ENCODE measurements at regions not wholly inside any gene's neighbourhood (a gene's known extent, or its start where the extent isn't known, plus 50 kb on each side); places are given as distances from the start of the nearest gene placed in this dataset.

DNA sequence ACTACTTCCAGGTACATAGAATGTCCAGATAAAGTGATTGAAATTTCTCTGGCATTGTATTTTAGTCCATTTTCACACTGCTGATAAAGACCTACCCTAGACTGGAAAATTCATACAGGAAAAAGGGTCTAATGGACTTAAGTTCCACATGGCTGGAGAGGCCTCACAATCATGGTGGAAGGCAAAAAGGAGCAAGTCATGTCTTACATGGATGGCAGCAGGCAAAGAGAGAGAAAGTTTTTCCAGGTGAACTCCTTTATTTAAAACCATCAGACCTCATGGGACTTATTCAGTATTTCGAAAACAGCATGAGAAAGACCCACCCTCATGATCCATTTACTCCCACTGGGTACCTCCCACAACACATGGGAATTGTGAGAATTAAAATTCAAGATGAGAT is 1359.7 kb upstream of the RAG2 start:
- intact Hi-C loops (cut with micrococcal nuclease): no loop called here
- DNase-seq: no peak
- Mint-ChIP-seq H3K27ac (no peak overlapping the region), H3K4me3 (no peak overlapping the region), H3K4me1 (ENCODE audit: low read depth) (no peaks in the 10 kb centered on the region), H3K27me3 (ENCODE audit: low read depth) (no peaks in the 10 kb centered on the region), H3K9me3 (peaks cover 26% of the 10 kb centered on the region), H3K36me3 (ENCODE audit: low read depth) (no peaks in the 10 kb centered on the region)
- CTCF ChIA-PET: no interaction called here

DNA sequence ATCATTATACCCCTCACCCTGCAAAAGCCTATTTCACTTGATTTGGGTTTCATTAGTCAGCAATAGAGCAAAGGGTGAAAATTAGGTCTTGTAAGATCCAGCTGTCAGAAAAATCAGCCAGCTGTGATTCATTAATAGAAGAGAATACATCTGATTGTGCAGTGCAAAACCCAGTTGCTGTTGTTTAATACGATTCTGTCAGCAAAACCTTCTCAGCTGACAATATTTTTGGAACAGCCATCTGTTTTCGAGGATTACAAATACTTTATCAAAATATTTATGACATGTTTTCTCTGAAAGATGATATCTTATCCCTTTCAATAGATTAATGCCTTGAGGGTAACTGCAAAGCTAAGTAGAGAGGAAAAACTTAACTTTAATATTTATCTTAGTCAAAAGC is 1354.0 kb upstream of the RAG2 start:
- CTCF ChIA-PET: no interaction called here
- no peaks in the 10 kb centered on the region for H3K27me3 Mint-ChIP-seq (ENCODE audit: low read depth)

DNA sequence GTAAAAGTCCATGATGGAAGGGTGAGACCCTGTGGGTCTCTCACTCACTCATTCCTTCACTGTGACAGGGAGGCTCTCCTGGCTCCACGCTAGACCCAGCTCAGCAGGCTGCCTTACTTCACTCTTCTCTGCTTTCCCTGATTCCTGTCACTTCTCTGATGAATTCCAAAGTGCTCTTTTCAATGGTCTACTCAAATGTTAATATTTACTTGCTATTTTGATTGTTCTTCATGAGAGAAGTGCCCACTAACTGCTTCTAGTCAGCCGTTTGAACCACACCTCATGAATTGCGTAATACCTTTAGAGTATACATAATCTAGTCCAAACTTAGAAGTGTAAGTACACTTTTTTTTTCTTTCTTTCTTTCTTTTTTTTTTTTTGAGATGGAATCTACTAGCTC is 1350.2 kb upstream of the RAG2 start:
- Mint-ChIP-seq H3K4me1 (ENCODE audit: low read depth) (no peaks in the 10 kb centered on the region), H3K27me3 (ENCODE audit: low read depth) (no peaks in the 10 kb centered on the region), H3K4me3 (no peak overlapping the region), H3K9me3 (peaks cover 15% of the 10 kb centered on the region), H3K36me3 (ENCODE audit: low read depth) (no peaks in the 10 kb centered on the region), H3K27ac (no peak overlapping the region)
- CTCF ChIA-PET: no interaction called here
- intact Hi-C loops (cut with micrococcal nuclease): loop anchor here (10.0 kb wide), 1 partner anchor 1427 kb away; no protein-coding TSS in a partner anchor
- DNase-seq: no peak

More for the DNA sequence above, 1354.0 kb upstream of the RAG2 start:
- H3K27ac Mint-ChIP-seq: no peak overlapping the region
- H3K4me1 Mint-ChIP-seq (ENCODE audit: low read depth): no peaks in the 10 kb centered on the region
- DNase-seq: no peak
- intact Hi-C loops (cut with micrococcal nuclease): no loop called here
- H3K4me3 Mint-ChIP-seq: no peak overlapping the region
- H3K36me3 Mint-ChIP-seq (ENCODE audit: low read depth): no peaks in the 10 kb centered on the region
- H3K9me3 Mint-ChIP-seq: peaks cover 9% of the 10 kb centered on the region

DNA sequence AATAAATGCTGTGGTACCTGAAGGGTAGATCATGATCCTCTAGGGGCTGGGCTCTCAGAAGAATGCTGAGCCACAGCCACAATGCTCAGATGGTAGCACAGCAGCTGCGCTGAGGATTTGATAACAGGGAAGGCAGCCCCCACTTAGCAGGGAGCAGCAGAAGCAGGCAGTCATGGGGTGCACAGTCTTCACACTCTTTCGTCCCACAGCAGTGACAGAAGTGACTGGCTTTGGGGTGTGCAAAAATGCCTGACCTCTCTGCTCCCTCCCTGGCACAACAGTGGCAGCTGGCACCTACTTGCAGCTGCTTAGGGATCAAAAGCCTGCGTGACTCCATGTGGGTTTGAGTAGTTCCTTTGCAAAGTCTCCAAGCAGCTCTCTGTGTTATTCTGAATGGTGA is 1349.8 kb upstream of the RAG2 start:
- H3K27me3 Mint-ChIP-seq (ENCODE audit: low read depth): no peaks in the 10 kb centered on the region
- no peak overlapping the region for H3K4me3 Mint-ChIP-seq
- CTCF ChIA-PET: interaction anchor here (0.6 kb wide), 1 partner anchor 91 kb away, joined by 3 read pairs; no protein-coding TSS in a partner anchor
- intact Hi-C loops (cut with micrococcal nuclease): loop anchor here (10.0 kb wide), 1 partner anchor 1427 kb away; no protein-coding TSS in a partner anchor
- H3K4me1 Mint-ChIP-seq (ENCODE audit: low read depth): no peaks in the 10 kb centered on the region
- H3K9me3 Mint-ChIP-seq: peaks cover 15% of the 10 kb centered on the region
- no peak for DNase-seq
- H3K36me3 Mint-ChIP-seq (ENCODE audit: low read depth): no peaks in the 10 kb centered on the region
- no peak overlapping the region for H3K27ac Mint-ChIP-seq

DNA sequence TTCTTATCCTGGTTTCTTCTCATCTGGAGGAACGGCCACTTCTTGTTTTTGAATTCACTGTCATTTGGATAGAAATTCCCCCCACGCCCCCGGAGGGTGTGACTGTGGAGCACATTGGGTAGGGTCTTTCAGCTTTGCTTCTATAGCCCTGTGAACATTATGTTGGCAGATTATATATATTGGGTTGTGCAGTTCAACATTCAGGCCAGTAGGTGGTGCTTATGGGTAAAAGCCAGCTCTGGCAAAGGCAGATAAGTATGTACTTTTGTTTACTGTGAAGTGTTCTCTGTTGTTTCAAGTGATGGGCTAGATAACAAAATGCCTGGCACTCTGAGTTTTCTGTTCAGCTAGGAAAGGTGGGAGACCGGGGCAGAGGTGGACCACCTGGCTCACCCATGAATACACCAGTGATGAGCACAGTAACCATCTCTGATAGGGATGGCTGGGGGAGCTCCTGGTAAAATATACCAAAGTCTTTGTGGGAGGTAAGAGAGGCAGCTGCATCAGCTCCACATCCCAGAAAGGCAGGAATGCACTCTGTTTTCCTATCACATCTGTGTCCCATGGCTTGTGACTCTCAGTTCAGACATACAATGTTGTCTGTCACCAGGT is 1348.2 kb upstream of the RAG2 start:
- no peak overlapping the region for H3K27ac Mint-ChIP-seq
- no peaks in the 10 kb centered on the region for H3K36me3 Mint-ChIP-seq (ENCODE audit: low read depth)
- intact Hi-C loops (cut with micrococcal nuclease): loop anchor here (10.0 kb wide), 1 partner anchor 1429 kb away; no protein-coding TSS in a partner anchor
- peak; percentile 15 for DNase-seq
- peaks cover 15% of the 10 kb centered on the region for H3K9me3 Mint-ChIP-seq
- H3K27me3 Mint-ChIP-seq (ENCODE audit: low read depth): no peaks in the 10 kb centered on the region
- H3K4me3 Mint-ChIP-seq: no peak overlapping the region
- CTCF ChIA-PET: interaction anchor here (0.5 to 1.0 kb wide), 4 partner anchors 15 to 1190 kb away, joined by 3 to 6 read pairs (median 4); no protein-coding TSS in a partner anchor
- H3K4me1 Mint-ChIP-seq (ENCODE audit: low read depth): no peaks in the 10 kb centered on the region

DNA sequence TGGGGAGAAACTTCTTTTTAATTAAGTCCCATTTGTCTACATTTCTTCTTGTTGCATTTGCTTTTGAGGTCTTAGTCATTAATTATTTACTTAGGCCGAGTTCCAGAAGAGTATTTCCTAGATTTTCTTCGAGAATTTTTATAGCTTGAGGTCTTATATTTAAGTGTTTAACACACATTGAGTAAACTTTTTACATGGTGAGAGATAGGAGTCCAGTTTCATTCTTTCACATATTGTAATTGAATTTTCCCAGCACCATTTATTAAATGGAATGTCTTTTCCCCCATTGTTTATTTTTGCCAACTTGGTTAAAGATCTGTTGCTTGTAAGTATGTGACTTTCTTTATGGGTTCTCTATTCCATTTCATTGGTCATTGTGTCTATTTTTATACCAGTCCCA is 1344.0 kb upstream of the RAG2 start:
- no peaks in the 10 kb centered on the region for H3K4me1 Mint-ChIP-seq (ENCODE audit: low read depth)

DNA sequence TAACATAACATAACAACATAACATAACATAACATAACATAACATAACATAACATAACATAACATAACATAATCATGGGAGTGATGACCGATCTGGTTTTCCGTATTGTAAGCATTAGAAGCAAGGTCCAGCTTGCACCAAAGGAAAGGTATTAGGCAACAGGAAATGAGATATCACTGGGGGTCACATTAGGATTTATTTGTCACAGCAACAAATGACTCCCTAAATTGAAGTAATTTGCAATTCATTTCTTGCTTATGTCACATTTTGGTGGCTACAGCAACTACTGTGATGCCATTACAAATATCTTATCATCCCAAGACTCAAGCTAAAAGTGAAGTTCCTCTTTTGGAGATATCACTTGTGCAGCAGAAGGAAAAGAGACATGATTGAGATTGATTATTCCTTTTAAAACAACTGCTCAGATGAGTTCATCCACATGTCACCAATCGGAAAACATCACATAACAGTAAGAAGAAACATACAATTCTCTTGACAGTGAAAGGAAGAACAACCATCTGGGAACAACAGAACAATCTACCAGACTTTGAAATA is 1331.1 kb upstream of the RAG2 start:
- H3K36me3 Mint-ChIP-seq (ENCODE audit: low read depth): no peaks in the 10 kb centered on the region
- intact Hi-C loops (cut with micrococcal nuclease): no loop called here
- H3K27me3 Mint-ChIP-seq (ENCODE audit: low read depth): no peaks in the 10 kb centered on the region
- DNase-seq: no peak
- no peaks in the 10 kb centered on the region for H3K9me3 Mint-ChIP-seq
- H3K4me1 Mint-ChIP-seq (ENCODE audit: low read depth): no peaks in the 10 kb centered on the region
- CTCF ChIA-PET: no interaction called here
- H3K4me3 Mint-ChIP-seq: no peak overlapping the region
- H3K27ac Mint-ChIP-seq: no peak overlapping the region

More for the DNA sequence above, 1344.0 kb upstream of the RAG2 start:
- Mint-ChIP-seq H3K27ac (no peak overlapping the region), H3K27me3 (ENCODE audit: low read depth) (no peaks in the 10 kb centered on the region), H3K36me3 (ENCODE audit: low read depth) (no peaks in the 10 kb centered on the region), H3K4me3 (no peak overlapping the region), H3K9me3 (peaks cover 14% of the 10 kb centered on the region)
- CTCF ChIA-PET: no interaction called here
- intact Hi-C loops (cut with micrococcal nuclease): loop anchor here (10.0 kb wide), 1 partner anchor 1433 kb away; no protein-coding TSS in a partner anchor
- DNase-seq: no peak

DNA sequence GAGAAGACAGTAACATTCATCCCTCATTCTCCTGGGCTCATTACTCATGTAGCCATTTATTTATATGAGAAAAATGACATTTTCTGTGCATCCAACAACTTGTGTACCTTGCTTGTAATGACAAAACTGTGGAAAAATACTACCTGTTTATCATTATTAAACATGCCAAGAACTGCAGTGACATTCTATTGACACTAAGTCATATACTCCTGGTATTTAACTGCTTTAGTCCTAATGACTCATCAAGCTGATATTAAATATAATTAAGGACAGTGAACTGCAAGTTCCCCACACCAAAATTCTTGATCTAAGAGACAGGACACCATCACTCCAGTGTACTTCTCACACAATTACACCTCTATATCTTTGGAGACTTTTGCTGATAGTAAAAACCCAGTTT is 1328.7 kb upstream of the RAG2 start:
- no peaks in the 10 kb centered on the region for H3K9me3 Mint-ChIP-seq
- no peaks in the 10 kb centered on the region for H3K36me3 Mint-ChIP-seq (ENCODE audit: low read depth)
- DNase-seq: no peak
- no peak overlapping the region for H3K27ac Mint-ChIP-seq
- no peak overlapping the region for H3K4me3 Mint-ChIP-seq
- no peaks in the 10 kb centered on the region for H3K27me3 Mint-ChIP-seq (ENCODE audit: low read depth)
- intact Hi-C loops (cut with micrococcal nuclease): no loop called here
- no peaks in the 10 kb centered on the region for H3K4me1 Mint-ChIP-seq (ENCODE audit: low read depth)
- CTCF ChIA-PET: no interaction called here

DNA sequence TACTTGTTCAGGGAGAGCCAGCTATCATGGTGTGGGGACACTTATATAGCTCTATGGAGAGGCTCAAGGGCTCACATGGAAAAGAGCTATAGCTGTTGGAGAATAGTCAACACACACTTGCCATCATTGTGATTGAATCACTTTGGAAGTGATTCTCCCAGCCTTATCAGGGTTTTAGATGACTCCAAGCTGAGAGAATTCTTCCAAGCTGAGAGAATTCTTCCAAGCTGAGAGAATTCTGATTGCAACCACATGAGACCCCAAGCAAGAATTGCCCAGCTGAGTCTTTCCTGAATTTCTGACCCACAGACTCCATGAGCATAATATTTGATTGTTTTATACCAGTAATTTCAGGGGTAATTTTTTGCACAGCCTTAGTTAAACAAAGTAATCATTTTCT is 1318.3 kb upstream of the RAG2 start:
- DNase-seq: no peak
- no peak overlapping the region for H3K4me3 Mint-ChIP-seq
- intact Hi-C loops (cut with micrococcal nuclease): no loop called here
- CTCF ChIA-PET: no interaction called here
- no peaks in the 10 kb centered on the region for H3K36me3 Mint-ChIP-seq (ENCODE audit: low read depth)
- H3K27me3 Mint-ChIP-seq (ENCODE audit: low read depth): no peaks in the 10 kb centered on the region
- H3K4me1 Mint-ChIP-seq (ENCODE audit: low read depth): no peaks in the 10 kb centered on the region
- H3K27ac Mint-ChIP-seq: no peak overlapping the region
- H3K9me3 Mint-ChIP-seq: peaks cover 2% of the 10 kb centered on the region

DNA sequence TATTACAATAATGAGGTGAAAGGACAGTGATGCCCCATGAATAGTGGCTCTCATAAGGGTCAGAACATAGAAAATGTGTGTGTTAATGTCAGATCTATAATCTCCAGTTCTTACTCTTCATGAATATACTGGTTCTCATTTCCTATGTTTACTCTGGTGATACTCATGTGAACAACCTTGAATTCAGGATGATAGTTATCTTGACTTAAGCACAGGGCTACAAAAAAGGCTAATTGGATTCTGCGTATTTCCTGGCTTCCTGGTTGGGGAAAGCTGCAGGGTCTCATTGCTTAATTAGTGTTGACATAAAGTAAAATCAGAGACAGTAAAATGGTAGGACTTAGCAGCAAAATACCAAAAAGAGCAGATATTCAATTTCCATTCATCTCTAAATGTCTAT is 1316.8 kb upstream of the RAG2 start:
- H3K9me3 Mint-ChIP-seq: peaks cover 4% of the 10 kb centered on the region
- CTCF ChIA-PET: no interaction called here
- H3K36me3 Mint-ChIP-seq (ENCODE audit: low read depth): no peaks in the 10 kb centered on the region
- intact Hi-C loops (cut with micrococcal nuclease): no loop called here
- no peak overlapping the region for H3K4me3 Mint-ChIP-seq
- no peak overlapping the region for H3K27ac Mint-ChIP-seq
- DNase-seq: no peak
- no peaks in the 10 kb centered on the region for H3K4me1 Mint-ChIP-seq (ENCODE audit: low read depth)
- no peaks in the 10 kb centered on the region for H3K27me3 Mint-ChIP-seq (ENCODE audit: low read depth)

DNA sequence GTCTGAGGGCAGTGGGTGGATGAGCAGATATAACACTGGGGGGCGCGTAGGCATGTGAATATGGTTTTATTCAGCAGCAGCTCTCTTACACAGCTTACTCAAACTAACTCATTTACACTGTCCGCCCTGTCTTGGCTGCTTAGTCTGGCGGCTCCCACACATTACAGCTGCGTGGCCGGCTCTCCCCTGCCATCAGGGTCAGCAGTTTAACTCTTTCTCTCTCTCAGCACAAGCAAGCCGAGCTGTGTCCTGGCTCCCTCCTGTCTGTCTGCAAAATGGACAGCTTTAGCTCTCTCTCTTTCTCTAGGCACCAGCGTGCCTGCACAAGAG is 1310.1 kb upstream of the RAG2 start:
- Mint-ChIP-seq H3K27me3 (ENCODE audit: low read depth) (no peaks in the 10 kb centered on the region), H3K27ac (no peak overlapping the region), H3K36me3 (ENCODE audit: low read depth) (no peaks in the 10 kb centered on the region), H3K4me3 (no peak overlapping the region), H3K4me1 (ENCODE audit: low read depth) (no peaks in the 10 kb centered on the region), H3K9me3 (peaks cover 3% of the 10 kb centered on the region)
- intact Hi-C loops (cut with micrococcal nuclease): no loop called here
- DNase-seq: no peak
- CTCF ChIA-PET: no interaction called here

DNA sequence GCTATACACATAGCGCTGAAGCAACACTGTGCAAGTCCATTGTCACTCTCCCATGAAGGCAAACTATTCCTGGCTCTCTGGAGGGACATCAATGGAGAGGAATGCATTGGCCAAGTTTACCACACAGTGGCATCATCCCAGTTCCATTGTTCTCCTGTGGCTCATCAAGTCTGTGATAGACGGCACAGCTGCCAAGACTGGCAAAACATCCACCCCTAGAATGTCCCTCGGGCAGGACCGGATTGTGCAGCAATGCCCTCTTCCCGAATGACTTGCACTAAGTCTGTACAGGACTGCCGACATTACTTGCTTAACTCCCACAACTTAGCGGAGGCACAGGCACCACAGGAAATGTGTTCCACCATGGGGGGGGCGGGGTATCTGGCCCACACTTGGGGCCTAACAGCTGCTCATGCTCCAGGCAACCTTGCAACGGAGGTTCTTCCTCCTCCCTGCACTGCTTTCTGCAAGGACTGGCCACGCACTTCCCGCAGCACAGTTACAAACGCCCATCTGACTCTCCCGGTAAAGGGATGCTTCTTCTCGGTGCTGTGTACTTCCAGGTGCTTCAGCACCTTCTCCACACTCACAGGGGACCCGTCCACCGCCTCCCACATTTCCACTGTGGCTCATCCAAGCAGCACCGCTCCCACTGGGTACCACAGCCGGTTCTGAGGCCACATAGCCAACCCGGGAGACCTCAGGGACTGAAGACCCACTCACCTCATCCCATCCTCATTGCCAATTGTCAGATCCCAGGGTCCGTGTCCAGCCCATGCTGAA is 1309.6 kb upstream of the RAG2 start:
- Mint-ChIP-seq H3K4me1 (ENCODE audit: low read depth) (no peaks in the 10 kb centered on the region), H3K36me3 (ENCODE audit: low read depth) (no peaks in the 10 kb centered on the region), H3K4me3 (no peak overlapping the region), H3K27ac (no peak overlapping the region), H3K9me3 (peaks cover 3% of the 10 kb centered on the region), H3K27me3 (ENCODE audit: low read depth) (no peaks in the 10 kb centered on the region)
- intact Hi-C loops (cut with micrococcal nuclease): no loop called here
- CTCF ChIA-PET: no interaction called here
- DNase-seq: no peak

All from activated naive CD4-positive, alpha-beta T cell treated with anti-CD3 and anti-CD28 coated beads for 36 hours (primary cell).